ENCODE measurements at regions not wholly inside any gene's neighbourhood (a gene's known extent, or its start where the extent isn't known, plus 50 kb on each side); places are given as distances from the start of the nearest gene placed in this dataset.

DNA sequence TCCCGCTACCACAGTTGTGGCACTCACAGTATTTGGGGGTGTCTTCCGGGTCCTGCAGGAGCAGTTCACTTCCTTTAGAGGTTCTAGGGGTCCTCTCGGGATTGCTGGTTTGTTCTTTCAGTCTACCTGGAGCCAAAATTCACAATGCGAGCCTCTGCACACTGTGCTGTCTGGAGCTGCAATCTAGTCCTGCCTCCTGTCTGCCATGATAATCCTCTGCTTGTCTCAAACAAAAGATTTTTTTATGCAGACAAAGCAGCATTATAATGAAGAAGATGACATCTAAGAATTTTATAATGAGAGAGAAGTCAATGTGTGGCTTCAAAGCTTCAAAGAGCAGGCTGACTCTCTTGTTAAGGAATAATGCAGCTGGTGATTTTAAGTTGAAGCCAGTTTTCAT is 975.1 kb upstream of the GYPC start:
- peaks cover 17% of the 10 kb centered on the region for H3K9me3 Mint-ChIP-seq
- intact Hi-C loops (cut with micrococcal nuclease), result no loop called here
- H3K27me3 Mint-ChIP-seq, result no peaks in the 10 kb centered on the region
- no peaks in the 10 kb centered on the region for H3K36me3 Mint-ChIP-seq (ENCODE audit: low read depth)
- H3K4me1 Mint-ChIP-seq (ENCODE audit: low read depth), result no peaks in the 10 kb centered on the region
- H3K4me3 Mint-ChIP-seq, result no peak overlapping the region
- H3K27ac Mint-ChIP-seq, result no peak overlapping the region

DNA sequence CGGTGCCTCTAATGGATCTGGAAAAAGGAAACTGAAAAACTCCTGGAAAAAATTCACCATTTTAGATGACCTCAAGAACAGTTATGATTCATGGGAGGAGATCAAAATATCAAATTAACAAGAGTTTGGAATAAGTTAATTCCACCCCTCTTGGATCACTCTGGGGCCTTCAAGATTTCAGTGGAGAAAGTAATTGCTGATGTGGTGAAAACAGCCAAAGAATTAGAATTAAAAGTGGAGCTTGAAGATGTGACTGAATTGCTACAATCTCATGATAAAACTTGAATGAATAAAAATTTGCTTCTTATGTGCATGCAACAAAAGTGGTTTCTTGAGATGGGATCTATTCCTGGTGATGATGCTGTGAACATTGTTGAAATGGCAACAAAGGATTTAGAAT is 974.4 kb upstream of the GYPC start:
- H3K36me3 Mint-ChIP-seq (ENCODE audit: low read depth), result no peaks in the 10 kb centered on the region
- no peaks in the 10 kb centered on the region for H3K4me1 Mint-ChIP-seq (ENCODE audit: low read depth)
- intact Hi-C loops (cut with micrococcal nuclease), result no loop called here
- no peak overlapping the region for H3K27ac Mint-ChIP-seq
- H3K9me3 Mint-ChIP-seq, result peaks cover 17% of the 10 kb centered on the region
- no peaks in the 10 kb centered on the region for H3K27me3 Mint-ChIP-seq
- no peak overlapping the region for H3K4me3 Mint-ChIP-seq

DNA sequence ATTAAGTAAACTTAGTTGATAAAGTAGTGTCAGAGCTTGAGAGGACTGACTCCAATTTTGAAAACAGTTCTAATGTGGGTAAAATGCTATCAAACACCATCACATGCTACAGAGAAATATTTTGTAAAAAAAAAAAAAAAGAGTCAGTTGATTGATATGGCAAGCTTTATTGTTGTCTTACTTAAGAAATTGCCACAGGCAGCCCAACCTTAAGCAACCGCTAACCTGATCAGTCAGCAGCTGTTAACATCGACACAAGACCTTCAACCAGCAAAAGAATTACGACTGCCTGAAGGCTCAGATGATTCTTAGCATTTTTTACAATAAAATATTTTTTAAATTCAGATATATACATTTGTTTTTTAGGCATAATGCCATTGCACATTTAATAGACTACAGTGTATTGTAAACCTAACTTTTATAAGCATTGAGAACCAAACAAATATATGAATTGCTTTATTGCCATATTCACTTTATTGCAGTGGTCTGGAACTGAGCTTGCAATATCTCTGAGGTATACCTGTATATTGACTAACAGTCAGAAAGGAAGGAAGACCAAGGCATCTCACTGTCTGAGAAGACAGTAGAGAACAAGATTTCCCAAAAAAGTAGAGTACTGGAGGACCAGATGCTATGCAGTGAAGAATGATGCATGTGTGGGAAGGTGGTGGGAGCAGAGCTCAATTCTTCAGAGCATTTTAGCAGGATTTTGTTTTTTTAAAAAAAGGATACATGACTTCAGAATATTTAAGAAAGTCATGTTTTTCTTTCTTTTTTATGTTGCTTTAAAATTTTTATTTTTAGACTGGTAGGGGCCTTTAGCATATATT is 973.8 kb upstream of the GYPC start:
- H3K9me3 Mint-ChIP-seq, result peaks cover 17% of the 10 kb centered on the region
- no peak overlapping the region for H3K27ac Mint-ChIP-seq
- H3K27me3 Mint-ChIP-seq, result no peaks in the 10 kb centered on the region
- no peaks in the 10 kb centered on the region for H3K4me1 Mint-ChIP-seq (ENCODE audit: low read depth)
- no peaks in the 10 kb centered on the region for H3K36me3 Mint-ChIP-seq (ENCODE audit: low read depth)
- intact Hi-C loops (cut with micrococcal nuclease), result no loop called here
- no peak overlapping the region for H3K4me3 Mint-ChIP-seq

DNA sequence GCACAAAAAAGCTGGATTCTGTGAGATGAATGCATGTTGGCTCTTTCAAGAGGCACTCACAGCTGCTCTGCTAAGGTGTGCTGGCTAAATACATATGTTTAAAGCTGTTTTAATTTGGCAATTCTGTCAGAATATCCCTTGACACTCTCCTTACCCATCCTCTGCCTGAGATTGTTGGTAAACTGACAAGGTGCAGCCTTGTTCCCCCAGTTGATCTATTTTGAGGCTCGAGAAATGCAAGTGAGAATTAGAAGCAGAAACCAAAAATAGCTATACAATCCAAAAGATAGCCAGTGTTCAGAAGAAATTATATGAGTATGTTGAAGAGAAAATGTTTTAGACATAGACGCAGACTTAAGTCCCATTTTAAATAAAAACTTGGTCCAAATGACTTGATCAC is 971.7 kb upstream of the GYPC start:
- intact Hi-C loops (cut with micrococcal nuclease), result loop anchor here (1.0 kb wide), 1 partner anchor 10 kb away; no protein-coding TSS in a partner anchor
- H3K36me3 Mint-ChIP-seq (ENCODE audit: low read depth), result no peaks in the 10 kb centered on the region
- no peaks in the 10 kb centered on the region for H3K4me1 Mint-ChIP-seq (ENCODE audit: low read depth)
- H3K27ac Mint-ChIP-seq, result no peak overlapping the region
- H3K9me3 Mint-ChIP-seq, result peaks cover 14% of the 10 kb centered on the region
- H3K4me3 Mint-ChIP-seq, result no peak overlapping the region
- H3K27me3 Mint-ChIP-seq, result no peaks in the 10 kb centered on the region

DNA sequence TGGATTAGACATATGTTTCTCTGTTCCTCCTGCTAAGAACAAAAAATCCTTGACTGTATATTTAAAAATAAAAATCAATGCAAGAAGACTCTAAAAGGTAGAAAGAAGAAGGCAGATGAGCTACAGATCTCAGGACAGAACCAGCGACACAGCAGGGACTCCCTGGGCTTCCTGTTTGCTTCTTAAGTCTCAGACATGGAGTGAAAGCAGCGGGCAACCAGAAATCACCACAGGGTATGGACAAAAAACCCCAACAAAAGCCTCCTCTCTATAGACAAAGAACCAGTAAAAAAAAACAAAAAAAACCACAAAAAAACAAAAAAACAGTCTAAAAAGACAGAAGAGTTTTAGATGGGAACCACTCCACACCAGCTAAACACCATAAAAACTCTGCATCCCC is 971.0 kb upstream of the GYPC start:
- intact Hi-C loops (cut with micrococcal nuclease), result loop anchor here (1.0 kb wide), 1 partner anchor 9 kb away; no protein-coding TSS in a partner anchor
- Mint-ChIP-seq H3K36me3 (ENCODE audit: low read depth) (no peaks in the 10 kb centered on the region), H3K4me1 (ENCODE audit: low read depth) (no peaks in the 10 kb centered on the region), H3K9me3 (peaks cover 7% of the 10 kb centered on the region), H3K27me3 (no peaks in the 10 kb centered on the region), H3K4me3 (no peak overlapping the region), H3K27ac (no peak overlapping the region)

DNA sequence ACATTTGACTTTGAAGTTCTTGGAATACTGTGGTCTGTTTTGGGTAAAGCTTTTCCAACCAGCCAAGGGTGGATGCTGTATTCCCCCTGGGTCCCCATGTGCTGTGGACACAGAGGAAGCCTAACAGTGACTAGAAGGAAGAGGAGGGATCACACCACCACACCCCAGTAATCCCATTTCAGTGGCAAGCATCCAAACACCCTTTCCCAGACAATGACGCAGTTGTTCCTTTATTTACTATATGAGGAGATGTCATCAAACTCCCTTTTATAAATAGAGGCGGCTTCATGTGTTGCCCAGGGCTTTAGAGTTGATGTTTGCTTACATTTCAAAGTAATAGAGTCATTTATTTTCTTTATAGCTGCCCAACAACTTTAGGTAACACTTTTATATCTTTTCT is 959.4 kb upstream of the GYPC start:
- H3K36me3 Mint-ChIP-seq (ENCODE audit: low read depth), result no peaks in the 10 kb centered on the region
- no peak overlapping the region for H3K27ac Mint-ChIP-seq
- H3K4me3 Mint-ChIP-seq, result no peak overlapping the region
- no peaks in the 10 kb centered on the region for H3K4me1 Mint-ChIP-seq (ENCODE audit: low read depth)
- intact Hi-C loops (cut with micrococcal nuclease), result no loop called here
- H3K9me3 Mint-ChIP-seq, result no peaks in the 10 kb centered on the region
- no peaks in the 10 kb centered on the region for H3K27me3 Mint-ChIP-seq

DNA sequence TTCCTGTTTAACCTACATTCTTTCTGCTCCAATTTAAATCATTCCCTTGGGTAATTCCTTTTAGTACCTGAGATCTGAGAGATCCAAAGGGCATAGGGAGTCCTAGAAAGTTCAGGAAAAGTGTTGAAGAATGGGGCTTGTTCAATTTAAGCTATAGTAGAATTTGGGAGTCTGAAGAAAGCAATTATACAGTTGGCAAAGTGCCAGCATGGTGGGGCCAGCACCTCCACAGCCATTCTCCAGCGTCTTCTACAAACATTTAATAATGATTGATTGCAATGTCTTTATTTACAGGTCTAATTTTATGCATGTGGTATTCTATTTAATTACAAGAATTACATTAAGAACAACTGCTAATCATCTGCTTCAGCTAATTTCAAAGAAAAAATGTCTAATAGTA is 957.7 kb upstream of the GYPC start:
- no peaks in the 10 kb centered on the region for H3K9me3 Mint-ChIP-seq
- H3K4me3 Mint-ChIP-seq, result no peak overlapping the region
- H3K4me1 Mint-ChIP-seq (ENCODE audit: low read depth), result no peaks in the 10 kb centered on the region
- H3K27me3 Mint-ChIP-seq, result no peaks in the 10 kb centered on the region
- H3K36me3 Mint-ChIP-seq (ENCODE audit: low read depth), result no peaks in the 10 kb centered on the region
- H3K27ac Mint-ChIP-seq, result no peak overlapping the region
- intact Hi-C loops (cut with micrococcal nuclease), result no loop called here

DNA sequence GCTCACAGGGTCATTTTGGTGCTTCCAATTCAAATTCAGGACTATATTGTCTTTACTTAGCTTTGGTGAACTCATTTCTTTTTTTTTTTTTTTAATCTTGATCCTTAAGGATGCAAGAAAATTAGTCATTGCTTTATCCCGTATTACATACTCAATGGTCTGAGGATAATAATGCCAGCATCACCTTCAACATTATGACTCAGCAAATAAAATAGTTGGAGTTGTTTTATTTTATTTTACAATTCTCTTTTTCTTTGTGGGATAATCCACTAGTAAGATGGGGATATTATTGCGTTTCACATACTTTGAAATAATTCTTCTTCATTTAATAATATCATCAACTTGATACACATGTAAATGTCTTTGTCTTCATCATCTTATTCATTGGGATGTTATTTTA is 954.9 kb upstream of the GYPC start:
- intact Hi-C loops (cut with micrococcal nuclease), result no loop called here
- no peak overlapping the region for H3K27ac Mint-ChIP-seq

DNA sequence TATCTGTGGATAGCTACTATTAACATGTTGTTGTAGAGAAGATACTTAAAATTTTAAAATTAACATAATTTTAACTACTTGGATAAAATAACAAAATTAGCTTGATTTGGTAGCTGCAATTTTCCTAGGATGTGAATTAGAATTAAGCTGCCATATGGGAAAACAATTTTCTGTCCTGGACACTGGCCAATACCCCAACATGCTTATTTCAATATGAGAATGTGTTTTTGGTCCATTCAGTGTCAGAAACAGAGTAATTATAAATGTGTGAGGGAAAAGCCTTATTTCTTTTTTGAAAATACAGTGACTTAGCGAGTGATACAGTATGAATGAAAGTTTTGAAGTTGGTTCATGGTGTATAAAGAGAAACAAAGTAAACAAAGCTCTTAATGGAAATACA is 948.3 kb upstream of the GYPC start:
- H3K27ac Mint-ChIP-seq, result no peak overlapping the region
- H3K4me1 Mint-ChIP-seq (ENCODE audit: low read depth), result no peaks in the 10 kb centered on the region
- H3K9me3 Mint-ChIP-seq, result peaks cover 26% of the 10 kb centered on the region
- no peaks in the 10 kb centered on the region for H3K36me3 Mint-ChIP-seq (ENCODE audit: low read depth)
- no peaks in the 10 kb centered on the region for H3K27me3 Mint-ChIP-seq
- intact Hi-C loops (cut with micrococcal nuclease), result no loop called here
- H3K4me3 Mint-ChIP-seq, result no peak overlapping the region

More for the DNA sequence above, 954.9 kb upstream of the GYPC start:
- Mint-ChIP-seq H3K4me3 (no peak overlapping the region), H3K4me1 (ENCODE audit: low read depth) (no peaks in the 10 kb centered on the region), H3K36me3 (ENCODE audit: low read depth) (no peaks in the 10 kb centered on the region), H3K9me3 (peaks cover 5% of the 10 kb centered on the region), H3K27me3 (no peaks in the 10 kb centered on the region)

DNA sequence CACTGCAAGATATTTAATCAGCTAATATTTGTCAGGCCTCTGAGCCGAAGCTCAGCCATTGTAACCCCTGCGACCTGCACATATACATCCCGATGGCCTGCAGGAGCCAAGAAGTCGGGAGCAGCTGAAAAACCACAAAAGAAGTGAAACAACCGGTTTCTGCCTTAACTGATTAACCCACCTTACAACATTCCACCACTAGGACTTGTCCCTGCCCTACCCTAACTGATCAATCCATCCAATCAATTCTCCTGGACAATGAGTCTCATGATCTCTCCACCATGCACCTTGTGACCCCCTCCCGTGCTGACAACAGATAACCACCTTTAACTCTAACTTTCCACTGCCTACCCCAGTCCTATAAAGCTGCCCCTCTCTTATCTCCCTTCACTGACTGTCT is 945.4 kb upstream of the GYPC start:
- Mint-ChIP-seq H3K4me3 (no peak overlapping the region), H3K4me1 (ENCODE audit: low read depth) (no peaks in the 10 kb centered on the region), H3K36me3 (ENCODE audit: low read depth) (no peaks in the 10 kb centered on the region), H3K9me3 (peaks cover 28% of the 10 kb centered on the region), H3K27me3 (no peaks in the 10 kb centered on the region), H3K27ac (no peak overlapping the region)
- intact Hi-C loops (cut with micrococcal nuclease), result no loop called here

DNA sequence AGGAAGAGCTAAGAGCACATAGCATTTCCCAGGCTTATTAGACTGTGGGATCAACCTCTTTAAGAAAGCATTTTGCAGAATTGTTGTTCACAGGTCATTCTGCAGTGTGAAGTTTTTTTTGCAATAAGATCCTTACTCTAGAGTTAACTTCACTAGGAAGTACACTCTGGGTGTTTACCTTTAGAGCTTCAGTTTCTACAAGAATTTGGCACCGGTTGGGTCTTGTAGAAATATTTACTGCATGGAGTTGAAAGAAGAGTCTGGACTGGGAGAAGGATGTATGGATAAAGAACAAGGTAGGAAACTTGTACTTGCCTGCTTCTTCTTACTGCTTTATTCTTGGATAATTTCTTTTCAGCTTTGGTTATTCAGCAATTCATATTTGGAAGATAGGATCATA is 944.9 kb upstream of the GYPC start:
- no peak overlapping the region for H3K27ac Mint-ChIP-seq
- intact Hi-C loops (cut with micrococcal nuclease), result no loop called here
- no peaks in the 10 kb centered on the region for H3K36me3 Mint-ChIP-seq (ENCODE audit: low read depth)
- H3K4me1 Mint-ChIP-seq (ENCODE audit: low read depth), result no peaks in the 10 kb centered on the region
- H3K27me3 Mint-ChIP-seq, result no peaks in the 10 kb centered on the region
- peaks cover 29% of the 10 kb centered on the region for H3K9me3 Mint-ChIP-seq
- no peak overlapping the region for H3K4me3 Mint-ChIP-seq

DNA sequence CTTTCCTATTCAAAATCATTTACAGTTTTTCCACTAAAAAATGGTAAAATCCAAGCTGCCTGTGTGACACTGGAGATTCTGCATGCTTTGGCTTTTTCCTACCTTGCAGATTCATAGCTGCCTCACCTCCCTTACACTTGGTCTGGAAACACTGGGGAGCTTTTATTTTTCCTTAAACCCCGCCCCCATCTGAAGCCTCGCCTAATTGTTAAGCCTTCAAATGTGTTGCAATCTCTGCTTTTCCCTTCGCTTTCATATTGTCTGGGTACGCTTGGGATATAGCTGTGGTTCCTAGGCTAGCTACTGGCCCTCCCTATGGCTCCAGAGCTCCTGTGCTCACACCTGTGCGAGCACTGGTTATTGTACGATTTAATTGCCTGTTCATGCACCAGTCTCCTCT is 942.4 kb upstream of the GYPC start:
- Mint-ChIP-seq H3K4me1 (ENCODE audit: low read depth) (no peaks in the 10 kb centered on the region), H3K36me3 (ENCODE audit: low read depth) (no peaks in the 10 kb centered on the region), H3K27me3 (no peaks in the 10 kb centered on the region), H3K27ac (no peak overlapping the region), H3K9me3 (peaks cover 19% of the 10 kb centered on the region), H3K4me3 (no peak overlapping the region)
- intact Hi-C loops (cut with micrococcal nuclease), result no loop called here

DNA sequence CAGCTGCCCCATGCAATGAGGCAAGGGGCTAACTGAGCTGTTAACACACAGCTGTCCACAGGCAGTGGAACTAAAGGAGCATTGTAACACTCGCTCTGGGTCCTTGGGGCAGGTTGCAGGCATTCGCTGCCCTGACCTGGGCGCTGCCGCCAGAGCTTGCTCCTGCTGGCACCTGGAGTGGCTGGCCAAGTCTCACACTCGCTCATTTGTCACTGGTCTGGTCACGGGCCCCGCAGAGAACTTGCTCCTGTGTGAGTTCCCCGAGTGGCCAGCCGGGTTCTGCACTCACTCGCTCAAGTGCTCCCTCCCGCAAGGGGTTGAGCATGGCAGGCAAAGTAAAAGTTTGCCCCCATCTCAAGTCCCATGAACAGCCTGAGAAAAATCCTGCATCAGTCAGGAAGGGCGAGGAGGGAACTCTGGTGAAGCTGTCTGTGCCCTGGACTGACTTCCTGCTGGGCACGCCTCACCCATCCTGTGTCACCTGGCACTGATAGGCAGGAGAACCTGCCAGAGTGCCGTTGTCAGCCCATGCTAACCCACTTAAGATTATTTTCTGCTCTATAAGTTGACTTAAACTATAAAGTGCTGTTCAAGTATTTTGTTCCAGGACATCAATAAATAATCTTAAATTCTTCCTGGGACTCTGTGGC is 934.8 kb upstream of the GYPC start:
- Mint-ChIP-seq H3K4me1 (ENCODE audit: low read depth) (no peaks in the 10 kb centered on the region), H3K27me3 (no peaks in the 10 kb centered on the region), H3K27ac (no peak overlapping the region), H3K4me3 (no peak overlapping the region), H3K9me3 (peaks cover 16% of the 10 kb centered on the region), H3K36me3 (ENCODE audit: low read depth) (no peaks in the 10 kb centered on the region)
- intact Hi-C loops (cut with micrococcal nuclease), result no loop called here

DNA sequence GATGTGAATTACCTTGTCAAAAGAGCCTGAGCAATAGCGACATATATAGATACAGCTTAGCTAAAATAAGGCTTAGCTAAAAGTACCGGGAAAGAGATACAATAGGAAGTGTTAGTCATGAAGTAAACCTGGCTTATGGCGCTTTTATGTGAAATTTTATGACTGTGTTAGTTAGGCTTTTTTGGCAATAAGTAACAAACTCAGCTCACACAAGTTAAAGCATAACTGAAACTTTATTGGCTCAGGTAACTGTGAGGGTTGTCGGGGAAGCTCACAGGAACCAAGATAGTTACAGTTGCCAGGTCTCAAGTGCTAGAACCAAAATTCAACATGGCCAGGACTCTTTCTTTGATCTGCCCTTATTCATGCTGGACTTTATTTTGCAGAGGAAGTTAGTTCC is 925.0 kb upstream of the GYPC start:
- no peaks in the 10 kb centered on the region for H3K36me3 Mint-ChIP-seq (ENCODE audit: low read depth)
- H3K27me3 Mint-ChIP-seq, result no peaks in the 10 kb centered on the region
- H3K4me1 Mint-ChIP-seq (ENCODE audit: low read depth), result no peaks in the 10 kb centered on the region
- peaks cover 50% of the 10 kb centered on the region for H3K9me3 Mint-ChIP-seq
- intact Hi-C loops (cut with micrococcal nuclease), result no loop called here
- no peak overlapping the region for H3K27ac Mint-ChIP-seq
- H3K4me3 Mint-ChIP-seq, result no peak overlapping the region

DNA sequence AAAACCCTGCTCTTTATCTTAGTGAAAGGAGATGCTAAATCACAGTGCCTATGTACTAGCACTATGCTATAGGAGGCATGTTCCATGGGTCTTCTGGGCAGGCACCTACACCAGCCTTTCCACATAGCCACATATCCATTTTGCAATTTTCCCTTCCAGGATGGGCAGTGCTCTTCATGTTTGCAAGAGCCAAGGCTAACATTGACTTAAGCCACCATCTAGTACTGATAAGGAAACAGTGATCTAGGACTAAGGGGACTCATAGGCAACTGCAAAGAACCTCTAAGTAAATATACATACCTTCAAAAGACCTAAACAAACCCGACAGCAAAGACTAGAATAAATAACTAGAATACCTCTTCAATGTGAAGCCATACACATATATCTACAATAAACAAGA is 919.7 kb upstream of the GYPC start:
- peaks cover 36% of the 10 kb centered on the region for H3K9me3 Mint-ChIP-seq
- intact Hi-C loops (cut with micrococcal nuclease), result no loop called here

More for the DNA sequence above, 919.7 kb upstream of the GYPC start:
- Mint-ChIP-seq H3K36me3 (ENCODE audit: low read depth) (no peaks in the 10 kb centered on the region), H3K27ac (no peak overlapping the region), H3K4me3 (no peak overlapping the region), H3K27me3 (no peaks in the 10 kb centered on the region), H3K4me1 (ENCODE audit: low read depth) (no peaks in the 10 kb centered on the region)
